ENCODE measurements at regions not wholly inside any gene's neighbourhood (a gene's known extent, or its start where the extent isn't known, plus 50 kb on each side); places are given as distances from the start of the nearest gene placed in this dataset.

- H3K4me3 ChIP-seq (ENCODE audit: control insufficient read depth in 1 of 7, extremely low read depth in 1 of 7, insufficient read depth in 4 of 7, low read depth in 2 of 7, low read length in 6 of 7) = no peak overlapping the region
- DNase-seq = no peak
- 85% methylated on average over 2 of the region's 2 CpGs for WGBS (ENCODE audit: insufficient coverage)
- no peaks in the 10 kb centered on the region for H3K36me3 ChIP-seq (ENCODE audit: control insufficient read depth in 4 of 4, insufficient read depth in 4 of 4, low read length in 3 of 4)
- no peaks in the 10 kb centered on the region for H3K27me3 ChIP-seq (replicated peaks in 2 of 5; ENCODE audit: control insufficient read depth in 4 of 5, insufficient read depth in 5 of 5, low read length in 4 of 5)
- POLR2A ChIA-PET = no interaction called here
- CTCF ChIA-PET = no interaction called here
- peaks cover 0 to 4% (median 0%) of the 10 kb centered on the region in 5 experiments for H3K9me3 ChIP-seq (ENCODE audit: control extremely low read depth in 1 of 5, control insufficient read depth in 4 of 5, insufficient read depth in 2 of 5, low read depth in 1 of 5, low read length in 4 of 5)
- no peak overlapping the region for H3K27ac ChIP-seq (ENCODE audit: insufficient read depth in 1 of 2, low read depth in 1 of 2, low read length in 2 of 2, poor library complexity in 1 of 2, severe bottlenecking in 2 of 2)
- H3K4me1 ChIP-seq (ENCODE audit: control extremely low read depth in 1 of 4, control insufficient read depth in 4 of 4, insufficient read depth in 4 of 4, low read length in 3 of 4) = no peaks in the 10 kb centered on the region
Measured at GRCh38 chr3:82814660-82815059, 1053.2 kb upstream of the GBE1 start.

DNA sequence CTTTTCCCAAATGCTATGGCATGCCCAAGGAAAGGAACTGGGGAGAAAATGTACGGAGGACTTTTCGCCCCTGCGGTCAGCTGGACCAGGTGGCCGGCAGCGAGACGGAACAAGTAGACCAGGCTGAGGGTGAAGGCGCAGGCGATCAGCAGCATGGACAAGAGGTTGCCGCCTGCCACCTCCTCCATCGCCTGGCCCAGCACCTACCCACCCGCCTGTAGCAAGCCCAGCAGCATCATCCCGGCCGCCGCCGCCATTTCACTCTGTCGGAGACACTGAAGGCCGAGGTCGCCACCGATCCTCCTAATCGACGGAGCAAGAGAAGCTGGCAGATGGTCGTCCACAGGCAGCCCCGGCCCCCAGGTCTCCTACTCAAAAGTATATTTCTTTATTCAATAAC lies 1046.3 kb upstream of the GBE1 start:
- ChIA-PET CTCF (no interaction called here), POLR2A (no interaction called here)
- Histone ChIP-seq H3K9me3 (ENCODE audit: control extremely low read depth in 1 of 5, control insufficient read depth in 4 of 5, insufficient read depth in 2 of 5, low read depth in 1 of 5, low read length in 4 of 5) (no peaks in the 10 kb centered on the region), H3K4me3 (ENCODE audit: control insufficient read depth in 1 of 7, extremely low read depth in 1 of 7, insufficient read depth in 4 of 7, low read depth in 2 of 7, low read length in 6 of 7) (no peak overlapping the region), H3K27ac (ENCODE audit: insufficient read depth in 1 of 2, low read depth in 1 of 2, low read length in 2 of 2, poor library complexity in 1 of 2, severe bottlenecking in 2 of 2) (no peak overlapping the region), H3K36me3 (ENCODE audit: control insufficient read depth in 4 of 4, insufficient read depth in 4 of 4, low read length in 3 of 4) (no peaks in the 10 kb centered on the region), H3K27me3 (replicated peaks in 2 of 5; ENCODE audit: control insufficient read depth in 4 of 5, insufficient read depth in 5 of 5, low read length in 4 of 5) (no peaks in the 10 kb centered on the region), H3K4me1 (ENCODE audit: control extremely low read depth in 1 of 4, control insufficient read depth in 4 of 4, insufficient read depth in 4 of 4, low read length in 3 of 4) (no peaks in the 10 kb centered on the region)
- DNase-seq = no peak
- 96% methylated on average over 19 of the region's 23 CpGs for WGBS (ENCODE audit: insufficient coverage)

GRCh38 chr3:82802501-82802900 lies 1041.1 kb upstream of the GBE1 start:
- Histone ChIP-seq H3K4me3 (ENCODE audit: control insufficient read depth in 1 of 7, extremely low read depth in 1 of 7, insufficient read depth in 4 of 7, low read depth in 2 of 7, low read length in 6 of 7) (no peak overlapping the region), H3K4me1 (ENCODE audit: control extremely low read depth in 1 of 4, control insufficient read depth in 4 of 4, insufficient read depth in 4 of 4, low read length in 3 of 4) (no peaks in the 10 kb centered on the region), H3K27me3 (replicated peaks in 2 of 5; ENCODE audit: control insufficient read depth in 4 of 5, insufficient read depth in 5 of 5, low read length in 4 of 5) (no peaks in the 10 kb centered on the region), H3K27ac (ENCODE audit: insufficient read depth in 1 of 2, low read depth in 1 of 2, low read length in 2 of 2, poor library complexity in 1 of 2, severe bottlenecking in 2 of 2) (no peak overlapping the region), H3K9me3 (ENCODE audit: control extremely low read depth in 1 of 5, control insufficient read depth in 4 of 5, insufficient read depth in 2 of 5, low read depth in 1 of 5, low read length in 4 of 5) (no peaks in the 10 kb centered on the region), H3K36me3 (ENCODE audit: control insufficient read depth in 4 of 4, insufficient read depth in 4 of 4, low read length in 3 of 4) (no peaks in the 10 kb centered on the region)
- ChIA-PET POLR2A (no interaction called here), CTCF (no interaction called here)
- no peak for DNase-seq
- WGBS (ENCODE audit: insufficient coverage) = 100% methylated on average over 1 of the region's 2 CpGs

DNA sequence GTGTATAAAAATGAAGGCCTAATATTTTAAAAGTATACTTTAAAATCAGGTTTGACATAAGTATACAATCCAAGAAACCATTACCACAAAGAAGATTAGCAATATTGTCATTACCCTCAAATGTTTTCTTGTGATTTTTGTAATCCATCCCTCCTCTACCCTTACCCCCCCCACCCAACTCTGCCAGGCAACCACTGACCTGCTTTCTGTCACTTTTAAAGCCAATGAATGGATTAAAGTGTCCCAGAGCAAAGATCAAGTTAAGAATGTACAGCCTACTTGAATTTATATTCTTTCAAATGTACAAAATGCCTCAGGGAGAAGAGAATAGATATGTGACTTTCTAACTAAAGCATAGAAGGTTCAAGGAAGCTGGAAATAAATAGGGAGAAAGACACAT lies 1038.8 kb upstream of the GBE1 start:
- Histone ChIP-seq H3K27me3 (replicated peaks in 2 of 5; ENCODE audit: control insufficient read depth in 4 of 5, insufficient read depth in 5 of 5, low read length in 4 of 5) (no peaks in the 10 kb centered on the region), H3K4me3 (ENCODE audit: control insufficient read depth in 1 of 7, extremely low read depth in 1 of 7, insufficient read depth in 4 of 7, low read depth in 2 of 7, low read length in 6 of 7) (no peak overlapping the region), H3K9me3 (ENCODE audit: control extremely low read depth in 1 of 5, control insufficient read depth in 4 of 5, insufficient read depth in 2 of 5, low read depth in 1 of 5, low read length in 4 of 5) (no peaks in the 10 kb centered on the region), H3K4me1 (ENCODE audit: control extremely low read depth in 1 of 4, control insufficient read depth in 4 of 4, insufficient read depth in 4 of 4, low read length in 3 of 4) (no peaks in the 10 kb centered on the region), H3K27ac (ENCODE audit: insufficient read depth in 1 of 2, low read depth in 1 of 2, low read length in 2 of 2, poor library complexity in 1 of 2, severe bottlenecking in 2 of 2) (no peak overlapping the region), H3K36me3 (ENCODE audit: control insufficient read depth in 4 of 4, insufficient read depth in 4 of 4, low read length in 3 of 4) (no peaks in the 10 kb centered on the region)
- DNase-seq = no peak
- ChIA-PET POLR2A (no interaction called here), CTCF (no interaction called here)

DNA sequence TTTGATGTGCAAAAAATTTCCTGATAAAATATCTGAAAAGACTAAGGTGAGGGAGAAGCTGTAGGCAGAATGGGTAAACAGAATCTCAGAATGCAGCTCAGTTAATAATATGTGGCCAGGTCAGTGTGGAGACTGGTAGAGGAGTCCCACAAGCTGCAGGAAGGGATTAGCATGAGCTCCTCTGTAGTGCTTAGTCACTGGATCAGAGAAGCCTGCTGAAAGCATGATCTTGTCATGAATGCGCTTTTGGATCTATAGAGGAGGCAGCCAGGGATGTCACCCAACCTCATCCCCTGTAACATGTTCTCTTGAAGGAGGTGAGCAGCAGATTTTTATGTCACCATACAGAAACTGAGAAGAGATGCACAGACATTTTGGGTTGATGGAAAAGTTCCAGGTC lies 1035.3 kb upstream of the GBE1 start:
- H3K36me3 ChIP-seq (ENCODE audit: control insufficient read depth in 4 of 4, insufficient read depth in 4 of 4, low read length in 3 of 4) = no peaks in the 10 kb centered on the region
- ChIA-PET POLR2A (no interaction called here), CTCF (no interaction called here)
- DNase-seq = no peak
- no peaks in the 10 kb centered on the region for H3K4me1 ChIP-seq (ENCODE audit: control extremely low read depth in 1 of 4, control insufficient read depth in 4 of 4, insufficient read depth in 4 of 4, low read length in 3 of 4)
- no peaks in the 10 kb centered on the region for H3K9me3 ChIP-seq (ENCODE audit: control extremely low read depth in 1 of 5, control insufficient read depth in 4 of 5, insufficient read depth in 2 of 5, low read depth in 1 of 5, low read length in 4 of 5)
- no peaks in the 10 kb centered on the region for H3K27me3 ChIP-seq (replicated peaks in 2 of 5; ENCODE audit: control insufficient read depth in 4 of 5, insufficient read depth in 5 of 5, low read length in 4 of 5)
- H3K4me3 ChIP-seq (ENCODE audit: control insufficient read depth in 1 of 7, extremely low read depth in 1 of 7, insufficient read depth in 4 of 7, low read depth in 2 of 7, low read length in 6 of 7) = no peak overlapping the region
- H3K27ac ChIP-seq (ENCODE audit: insufficient read depth in 1 of 2, low read depth in 1 of 2, low read length in 2 of 2, poor library complexity in 1 of 2, severe bottlenecking in 2 of 2) = no peak overlapping the region
- 100% methylated on average over 1 of the region's 1 CpG for WGBS (ENCODE audit: insufficient coverage)

DNA sequence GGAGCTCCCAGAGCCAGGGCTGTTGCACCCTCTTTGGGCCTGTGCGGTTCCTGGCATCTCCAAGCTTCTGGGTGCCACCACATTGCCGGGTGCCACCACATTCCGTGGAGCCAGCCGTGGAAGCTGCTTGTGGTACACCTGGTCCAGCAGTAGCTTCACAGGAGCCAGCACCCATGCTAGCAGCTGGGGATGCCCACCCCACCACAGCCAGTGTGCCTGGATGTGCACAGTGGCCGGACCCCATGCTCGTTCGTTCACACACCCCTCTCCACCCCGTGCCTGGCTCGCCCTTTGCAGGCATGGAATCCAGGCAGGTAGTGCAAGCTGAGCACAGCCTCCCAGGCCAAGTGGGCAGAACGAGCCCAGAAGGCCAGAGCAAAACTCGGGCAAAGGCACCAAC lies 1029.8 kb upstream of the GBE1 start:
- no peak overlapping the region for H3K4me3 ChIP-seq (ENCODE audit: control insufficient read depth in 1 of 7, extremely low read depth in 1 of 7, insufficient read depth in 4 of 7, low read depth in 2 of 7, low read length in 6 of 7)
- H3K4me1 ChIP-seq (ENCODE audit: control extremely low read depth in 1 of 4, control insufficient read depth in 4 of 4, insufficient read depth in 4 of 4, low read length in 3 of 4) = no peaks in the 10 kb centered on the region
- no peak for DNase-seq
- WGBS (ENCODE audit: insufficient coverage) = 96% methylated on average over 11 of the region's 11 CpGs
- no peaks in the 10 kb centered on the region for H3K9me3 ChIP-seq (ENCODE audit: control extremely low read depth in 1 of 5, control insufficient read depth in 4 of 5, insufficient read depth in 2 of 5, low read depth in 1 of 5, low read length in 4 of 5)
- ChIA-PET CTCF (no interaction called here), POLR2A (no interaction called here)
- H3K36me3 ChIP-seq (ENCODE audit: control insufficient read depth in 4 of 4, insufficient read depth in 4 of 4, low read length in 3 of 4) = no peaks in the 10 kb centered on the region
- no peaks in the 10 kb centered on the region for H3K27me3 ChIP-seq (replicated peaks in 2 of 5; ENCODE audit: control insufficient read depth in 4 of 5, insufficient read depth in 5 of 5, low read length in 4 of 5)
- no peak overlapping the region for H3K27ac ChIP-seq (ENCODE audit: insufficient read depth in 1 of 2, low read depth in 1 of 2, low read length in 2 of 2, poor library complexity in 1 of 2, severe bottlenecking in 2 of 2)

DNA sequence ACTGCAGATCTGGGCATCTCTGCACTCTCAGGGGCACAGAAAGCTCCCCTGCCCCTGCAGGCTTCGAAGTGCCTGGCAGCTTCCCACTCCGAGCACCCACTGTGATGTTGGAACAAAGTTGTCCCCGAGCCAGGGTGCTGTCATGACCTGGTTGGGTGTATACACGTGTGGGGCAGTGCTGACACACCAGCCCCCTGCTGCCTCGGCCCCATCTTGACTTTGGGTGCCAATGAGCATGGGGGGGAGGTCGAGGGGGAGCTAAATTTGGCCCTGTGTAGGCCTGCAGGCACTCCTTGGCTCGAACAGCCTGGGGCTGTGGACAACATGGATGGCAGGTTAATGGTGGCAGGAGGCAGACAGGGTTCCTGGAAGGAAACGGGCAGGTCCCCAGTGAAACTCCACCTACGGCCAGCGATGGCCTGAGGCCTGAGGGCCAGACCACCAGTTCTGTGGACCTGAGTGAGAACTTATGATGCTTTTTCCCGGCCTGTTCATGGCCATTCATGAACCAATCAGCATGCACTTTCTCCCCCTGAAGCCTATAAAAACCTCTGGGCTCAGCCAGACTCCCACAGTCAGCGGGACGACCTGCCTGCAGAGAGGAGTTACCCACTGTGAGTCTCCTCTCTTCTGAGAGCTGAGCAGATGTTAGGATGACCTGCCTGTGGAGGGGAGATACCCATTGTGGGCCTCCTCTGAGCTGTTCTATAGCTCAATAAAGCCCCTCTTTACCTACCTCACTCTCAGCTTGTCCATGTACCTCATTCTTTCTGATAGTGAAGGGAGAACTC lies 1029.1 kb upstream of the GBE1 start:
- H3K4me1 ChIP-seq (ENCODE audit: control extremely low read depth in 1 of 4, control insufficient read depth in 4 of 4, insufficient read depth in 4 of 4, low read length in 3 of 4) = no peaks in the 10 kb centered on the region
- no peaks in the 10 kb centered on the region for H3K27me3 ChIP-seq (replicated peaks in 2 of 5; ENCODE audit: control insufficient read depth in 4 of 5, insufficient read depth in 5 of 5, low read length in 4 of 5)
- POLR2A ChIA-PET = no interaction called here
- H3K9me3 ChIP-seq (ENCODE audit: control extremely low read depth in 1 of 5, control insufficient read depth in 4 of 5, insufficient read depth in 2 of 5, low read depth in 1 of 5, low read length in 4 of 5) = no peaks in the 10 kb centered on the region
- CTCF ChIA-PET = no interaction called here
- no peak overlapping the region for H3K27ac ChIP-seq (ENCODE audit: insufficient read depth in 1 of 2, low read depth in 1 of 2, low read length in 2 of 2, poor library complexity in 1 of 2, severe bottlenecking in 2 of 2)
- H3K4me3 ChIP-seq (ENCODE audit: control insufficient read depth in 1 of 7, extremely low read depth in 1 of 7, insufficient read depth in 4 of 7, low read depth in 2 of 7, low read length in 6 of 7) = no peak overlapping the region
- DNase-seq = no peak
- 85% methylated on average over 9 of the region's 13 CpGs for WGBS (ENCODE audit: insufficient coverage)
- H3K36me3 ChIP-seq (ENCODE audit: control insufficient read depth in 4 of 4, insufficient read depth in 4 of 4, low read length in 3 of 4) = no peaks in the 10 kb centered on the region

Measured in common myeloid progenitor, CD34-positive (primary cell).